OCI-LY3 (cell line): ENCODE measurements at regions not wholly inside any gene's neighbourhood (a gene's known extent, or its start where the extent isn't known, plus 50 kb on each side); places are given as distances from the start of the nearest gene placed in this dataset.

Experiments
- H2AFZ ChIP-seq: fragments of 200-600, 300-600 bp; shearing (Covaris generic); 2 replicates; pipeline ENCODE4 v1.6.0; 2014; ENCODE audit warnings: antibody characterized with exemption, low read depth, low read length
- H3K27ac ChIP-seq: fragments of 200-600, 300-600 bp; sonication (generic); 2 replicates; pipeline ENCODE4 v1.5.1; 2014; ENCODE audit warnings: mild to moderate bottlenecking, low read length, moderate library complexity, mixed read lengths
- H3K27me3 ChIP-seq: fragments of 200-600, 300-600 bp; sonication (generic); 2 replicates; pipeline ENCODE4 v1.6.1; 2014; ENCODE audit warnings: low read depth, low read length, mixed read lengths
- H3K36me3 ChIP-seq: fragments of 200-600, 300-600 bp; sonication (generic); replicated peaks from 2 replicates; pipeline ENCODE3; 2014; ENCODE audit warnings: low read depth, low read length, mixed read lengths
- H3K4me1 ChIP-seq: fragments of 300-600, 200-600 bp; sonication (generic); 2 replicates; pipeline ENCODE4 v1.6.1; 2014; ENCODE audit warnings: low read length, mixed read lengths
- H3K4me2 ChIP-seq: fragments of 200-600, 300-600 bp; sonication (generic); 2 replicates; pipeline ENCODE4 v1.6.1; 2014; ENCODE audit warnings: low read length, mixed read lengths
- H3K4me3 ChIP-seq: fragments of 300-600, 200-600 bp; sonication (generic); 2 replicates; pipeline ENCODE4 v1.5.1; 2014; ENCODE audit warnings: antibody characterized with exemption, mild to moderate bottlenecking, low read length, moderate library complexity
- H3K79me2 ChIP-seq: fragments of 300-600, 200-600 bp; shearing (Covaris generic); 2 replicates; pipeline ENCODE4 v1.6.1; 2014; ENCODE audit warnings: mild to moderate bottlenecking, low read length, mixed read lengths
- H3K9ac ChIP-seq: fragments of 300-600, 200-600 bp; shearing (Covaris generic); 2 replicates; pipeline ENCODE4 v1.6.0; 2014; ENCODE audit warnings: mild to moderate bottlenecking, low read length, moderate library complexity
- H3K9me3 ChIP-seq: fragments of 200-600, 300-600 bp; shearing (Covaris generic); 2 replicates; pipeline ENCODE4 v1.6.1; 2014; ENCODE audit warnings: low read length, mixed read lengths; ENCODE audit not compliant: insufficient read depth
- H4K20me1 ChIP-seq: fragments of 200-600, 300-600 bp; sonication (generic); 2 replicates; pipeline ENCODE4 v1.6.1; 2016; ENCODE audit warnings: low read length, mixed read lengths; ENCODE audit not compliant: insufficient read depth
- CTCF ChIP-seq: fragments of 200-600, 300-600 bp; sonication (generic); IDR thresholded peaks from 2 replicates; pipeline ENCODE4 v1.5.1; 2014; ENCODE audit warnings: antibody characterized with exemption, low read length, low read depth
- EZH2phosphoT487 ChIP-seq: fragments of 200-600 bp; shearing (Covaris generic); IDR thresholded peaks from 2 replicates; pipeline ENCODE4 v1.6.1; 2018; ENCODE audit warnings: antibody characterized with exemption, mixed run types, low read depth

GRCh38 chr13:87052731-87053130, 618.4 kb upstream of the SLITRK5 start:
- Histone ChIP-seq H3K36me3 (no peaks in the 10 kb centered on the region), H2AFZ (no peak overlapping the region), H3K4me3 (no peak overlapping the region), H3K79me2 (no peaks in the 10 kb centered on the region), H3K27ac (no peak overlapping the region), H3K9me3 (no peaks in the 10 kb centered on the region), H3K27me3 (no peaks in the 10 kb centered on the region), H3K9ac (no peak overlapping the region), H4K20me1 (no peaks in the 10 kb centered on the region), H3K4me1 (no peaks in the 10 kb centered on the region), H3K4me2 (no peak overlapping the region)
- TF ChIP-seq CTCF (no peak), EZH2phosphoT487 (no peak)

- no peak overlapping the region for H2AFZ ChIP-seq
- no peaks in the 10 kb centered on the region for H3K27me3 ChIP-seq
- H3K4me2 ChIP-seq: no peak overlapping the region
- H3K36me3 ChIP-seq: no peaks in the 10 kb centered on the region
- no peaks in the 10 kb centered on the region for H4K20me1 ChIP-seq
- no peak overlapping the region for H3K4me3 ChIP-seq
- H3K79me2 ChIP-seq: no peaks in the 10 kb centered on the region
- H3K4me1 ChIP-seq: no peaks in the 10 kb centered on the region
- H3K9ac ChIP-seq: no peak overlapping the region
- TF ChIP-seq EZH2phosphoT487 (no peak), CTCF (no peak)
- no peaks in the 10 kb centered on the region for H3K9me3 ChIP-seq
- no peak overlapping the region for H3K27ac ChIP-seq
Measured at GRCh38 chr13:87057807-87058520, 613.2 kb upstream of the SLITRK5 start.

GRCh38 chr13:87058786-87059329, 612.3 kb upstream of the SLITRK5 start:
- Histone ChIP-seq H3K27me3 (no peaks in the 10 kb centered on the region), H3K36me3 (no peaks in the 10 kb centered on the region), H3K4me2 (no peak overlapping the region), H2AFZ (no peak overlapping the region), H3K9me3 (no peaks in the 10 kb centered on the region), H3K4me1 (no peaks in the 10 kb centered on the region), H4K20me1 (no peaks in the 10 kb centered on the region), H3K9ac (no peak overlapping the region), H3K27ac (no peak overlapping the region), H3K79me2 (no peaks in the 10 kb centered on the region), H3K4me3 (no peak overlapping the region)
- TF ChIP-seq CTCF (no peak), EZH2phosphoT487 (no peak)

DNA sequence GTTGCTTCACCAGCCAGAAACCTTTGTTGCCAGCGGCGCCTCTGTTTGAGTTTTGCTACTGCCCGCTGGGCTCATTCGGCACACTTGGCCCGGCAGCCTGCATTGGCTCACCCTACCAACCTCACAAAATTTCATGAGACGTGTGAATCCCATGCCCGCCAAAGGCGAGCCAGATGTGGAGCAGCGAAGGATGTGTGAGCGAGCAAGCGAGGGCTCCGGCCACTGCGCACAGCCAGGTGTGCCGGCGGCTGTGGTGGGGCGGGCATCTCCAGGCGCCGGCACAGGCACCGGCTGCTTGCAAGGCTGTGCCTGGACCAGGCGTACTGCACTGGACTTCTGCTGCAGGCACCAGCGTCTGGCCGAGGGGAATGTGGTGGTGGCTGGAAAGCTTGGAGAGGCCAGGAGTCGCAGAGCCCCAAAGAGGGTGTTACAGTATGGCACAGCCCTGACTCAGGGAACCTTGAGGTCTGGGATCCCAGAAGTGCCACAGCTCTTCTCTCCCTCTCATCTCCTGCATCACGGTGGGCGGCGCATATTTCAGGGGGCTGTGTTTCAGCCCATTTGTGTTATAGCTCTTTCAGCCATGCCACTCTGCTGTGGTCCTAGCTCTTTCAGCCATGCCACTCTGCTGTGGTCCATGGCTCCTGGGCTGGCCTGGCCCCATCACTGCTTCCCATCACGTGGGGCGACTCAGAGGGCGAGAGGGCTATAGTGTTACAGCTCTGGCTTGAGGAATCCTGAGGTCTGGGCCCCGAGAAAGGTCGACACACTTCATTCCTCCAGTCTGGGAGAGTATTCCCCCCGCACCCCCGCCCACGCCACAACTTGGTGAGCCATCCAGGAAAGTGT, 592.0 kb upstream of the SLITRK5 start:
- no peaks in the 10 kb centered on the region for H4K20me1 ChIP-seq
- H3K79me2 ChIP-seq: no peaks in the 10 kb centered on the region
- no peak overlapping the region for H3K27ac ChIP-seq
- H3K4me1 ChIP-seq: no peaks in the 10 kb centered on the region
- no peaks in the 10 kb centered on the region for H3K36me3 ChIP-seq
- H3K9ac ChIP-seq: no peak overlapping the region
- no peaks in the 10 kb centered on the region for H3K27me3 ChIP-seq
- H3K9me3 ChIP-seq: no peaks in the 10 kb centered on the region
- no peak overlapping the region for H2AFZ ChIP-seq
- TF ChIP-seq CTCF (no peak), EZH2phosphoT487 (no peak)
- no peak overlapping the region for H3K4me3 ChIP-seq
- no peak overlapping the region for H3K4me2 ChIP-seq
